Stimulated activated CD8-positive, alpha-beta memory T cell treated with anti-CD3 and anti-CD28 coated beads, Interleukin-15, amount 100 ng/mL, for 48 hours (primary cell): ENCODE measurements at regions not wholly inside any gene's neighbourhood (a gene's known extent, or its start where the extent isn't known, plus 50 kb on each side); places are given as distances from the start of the nearest gene placed in this dataset.

Experiments
- DNase-seq, 2 donors: peaks; one replicate each; pipeline ENCODE4 v3.0.0-alpha.2; 2020; ENCODE audit warnings: low read depth in 2 of 2

DNA sequence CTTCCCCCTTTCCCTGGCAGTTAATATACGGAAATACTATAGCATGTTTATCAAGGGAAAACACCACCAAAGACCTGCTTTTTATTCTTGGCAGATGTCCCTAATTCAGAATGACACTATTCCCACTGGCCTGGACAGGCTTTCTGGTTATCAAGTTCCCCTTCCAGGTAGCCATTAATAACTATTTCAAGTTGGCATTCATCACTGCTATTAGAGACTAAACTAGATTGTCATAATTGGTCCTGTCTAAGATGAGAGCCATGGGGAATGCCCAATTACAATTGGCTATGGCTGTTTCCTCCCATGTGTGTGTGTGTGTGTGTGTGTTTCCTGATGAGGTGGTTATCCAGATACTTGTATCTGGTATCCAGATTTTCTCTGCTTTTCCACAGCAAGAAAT lies 608.1 kb downstream of the SQOR start:
- DNase-seq: no peak

DNA sequence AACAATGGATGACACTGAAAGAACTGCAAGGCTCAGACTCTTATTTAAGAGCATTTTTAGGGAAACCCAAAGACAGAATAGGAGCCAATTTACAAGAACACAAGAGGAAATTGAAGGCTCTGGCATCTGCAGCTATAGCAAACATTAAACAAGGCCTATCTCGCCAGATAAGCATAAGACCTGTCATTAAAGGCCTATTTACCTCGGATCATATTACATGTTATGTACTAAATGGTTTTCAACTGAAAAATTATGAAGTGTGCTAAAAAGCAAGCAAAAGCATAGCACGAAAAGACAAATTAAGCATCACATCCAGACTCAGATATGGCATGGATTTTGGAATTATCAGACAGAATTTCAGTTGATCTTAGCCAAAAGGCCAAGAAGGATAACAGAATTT lies 617.1 kb downstream of the SQOR start:
- DNase-seq: no peak

DNA sequence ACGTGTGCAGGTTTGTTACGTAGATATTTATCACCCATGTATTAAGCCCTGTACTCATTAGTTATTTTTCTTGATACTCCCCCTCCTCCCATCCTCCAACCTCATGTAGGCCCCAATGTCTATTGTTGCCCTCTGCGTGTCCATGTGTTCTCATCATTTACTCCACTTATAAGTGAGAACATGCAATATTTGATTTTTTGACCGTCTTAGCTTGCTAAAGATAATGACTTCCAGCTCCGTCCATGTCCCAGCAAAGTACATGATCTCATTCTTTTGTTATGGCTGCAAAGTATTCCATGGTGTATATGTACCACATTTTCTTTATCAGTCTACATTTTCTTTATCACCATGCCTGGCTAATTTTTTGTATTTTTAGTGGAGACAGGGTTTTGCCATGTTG lies 623.2 kb downstream of the SQOR start:
- DNase-seq: no peak

DNA sequence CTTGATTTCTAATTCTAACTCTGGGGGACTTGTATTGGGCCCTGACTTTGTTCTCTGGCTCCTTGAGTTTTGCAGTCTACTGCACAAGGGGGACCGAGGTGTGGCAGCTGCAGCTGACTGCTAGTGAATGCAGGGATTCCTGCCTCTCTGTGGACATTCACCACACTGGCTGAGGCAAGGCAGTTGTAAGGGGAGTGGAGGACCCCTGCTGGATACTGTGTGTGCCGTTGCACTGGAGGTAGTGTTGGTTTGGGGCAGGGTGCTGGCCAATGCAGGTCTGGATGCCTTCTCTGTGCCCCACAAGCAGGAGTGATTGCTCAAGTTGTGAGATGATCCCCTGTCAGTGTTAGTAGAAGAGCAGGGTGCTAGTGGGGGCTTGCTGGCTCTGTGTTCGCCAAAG lies 626.1 kb downstream of the SQOR start:
- no peak for DNase-seq

DNA sequence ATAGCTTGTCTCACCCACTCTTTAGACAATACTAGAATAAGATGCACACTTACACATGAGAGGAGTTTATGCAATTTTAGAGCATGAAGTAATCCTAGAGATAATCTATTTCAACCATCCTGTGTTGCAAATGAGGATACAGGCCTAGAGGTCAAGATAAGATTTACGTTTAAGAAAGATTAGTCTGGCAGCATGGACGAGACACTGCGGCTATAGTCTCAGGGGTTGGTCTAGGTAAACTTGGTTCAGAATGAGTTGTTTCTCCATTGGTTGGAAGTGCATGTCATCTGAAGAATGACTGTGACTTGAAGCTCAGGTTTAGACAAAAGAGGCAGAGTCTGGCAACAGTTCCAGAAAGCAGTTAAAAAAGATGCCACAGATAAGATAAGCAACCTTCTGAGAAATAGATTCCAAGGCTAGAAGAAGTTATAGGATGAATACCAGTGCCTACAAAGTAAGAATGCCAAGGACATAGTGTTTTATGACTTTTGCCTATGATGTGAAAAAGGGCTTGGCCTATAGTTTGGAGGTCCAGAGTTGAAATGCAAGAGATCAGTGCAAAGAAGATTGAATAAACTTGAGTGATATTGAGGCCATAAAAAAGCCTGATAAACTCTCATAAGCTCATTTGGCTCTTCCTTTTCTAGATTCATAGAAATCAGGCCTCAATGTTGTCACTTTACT lies 631.0 kb downstream of the SQOR start:
- no peak for DNase-seq

DNA sequence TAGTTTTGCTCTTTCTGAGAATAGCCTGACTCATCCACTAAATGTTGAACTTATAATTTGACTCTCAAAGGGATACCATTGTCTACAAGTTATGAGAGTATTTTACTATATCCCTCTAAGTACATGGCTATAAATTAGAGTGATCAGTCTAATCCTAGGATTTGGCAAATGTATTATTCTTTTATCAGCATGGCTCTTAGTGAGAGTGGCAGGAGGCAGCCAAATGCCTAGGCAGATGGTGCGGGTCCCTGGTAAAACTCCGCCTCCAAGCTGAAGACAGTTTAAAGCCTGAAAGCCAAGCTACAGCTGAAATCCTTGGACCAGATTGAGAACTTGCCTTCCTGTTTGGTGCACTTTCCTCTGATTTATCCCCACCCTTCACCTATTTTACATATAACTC lies 631.8 kb downstream of the SQOR start:
- no peak for DNase-seq

DNA sequence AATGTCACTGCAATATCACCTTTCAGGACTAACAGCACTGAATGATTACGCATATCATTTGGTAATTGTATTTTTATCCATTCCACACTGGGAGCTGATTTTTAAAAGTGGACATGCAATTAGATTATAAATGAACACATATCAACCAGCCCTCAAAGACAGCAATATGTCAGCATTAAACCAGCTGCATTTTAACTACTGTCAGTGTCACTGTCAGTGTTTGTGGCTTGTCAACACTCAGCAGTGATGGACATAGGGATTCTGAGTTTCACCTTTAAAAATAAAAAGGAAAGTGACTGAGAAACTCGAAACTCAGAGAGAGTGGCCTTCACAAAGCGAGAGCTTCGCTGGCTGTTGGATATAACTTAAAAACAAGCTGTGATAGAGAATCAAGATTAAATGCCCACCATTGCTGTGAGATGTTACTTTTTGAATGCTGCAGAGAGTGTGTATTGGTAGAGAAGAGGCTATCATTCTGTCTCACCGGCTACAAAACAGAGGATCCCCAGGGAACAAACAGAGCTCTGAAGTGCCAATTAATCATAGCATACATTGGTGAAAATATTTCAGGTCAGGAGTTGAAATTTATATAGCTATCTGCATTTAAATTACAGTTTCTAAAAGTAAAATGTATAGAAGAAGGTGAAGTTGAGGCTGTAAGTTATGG lies 635.8 kb downstream of the SQOR start:
- DNase-seq: no peak

DNA sequence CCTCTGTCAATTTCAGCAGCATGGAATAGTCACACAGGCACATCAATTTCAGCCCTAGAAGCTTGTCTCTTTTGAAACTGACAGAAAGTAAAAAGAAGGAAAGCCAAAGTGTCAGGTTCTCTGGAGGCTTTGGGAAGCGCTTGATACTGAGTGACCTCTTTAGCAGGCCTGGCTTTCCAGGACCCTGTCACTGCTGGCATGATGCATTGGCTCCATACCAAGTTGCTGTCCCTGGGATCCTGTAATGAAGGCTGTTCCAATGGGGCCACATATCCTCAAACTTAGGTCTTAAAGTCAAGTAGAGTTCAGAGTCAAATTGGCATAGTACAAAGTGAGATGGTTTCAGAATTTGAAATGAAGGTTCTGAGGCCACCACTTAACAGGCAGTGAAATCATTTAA lies 640.9 kb downstream of the SQOR start:
- DNase-seq: no peak

DNA sequence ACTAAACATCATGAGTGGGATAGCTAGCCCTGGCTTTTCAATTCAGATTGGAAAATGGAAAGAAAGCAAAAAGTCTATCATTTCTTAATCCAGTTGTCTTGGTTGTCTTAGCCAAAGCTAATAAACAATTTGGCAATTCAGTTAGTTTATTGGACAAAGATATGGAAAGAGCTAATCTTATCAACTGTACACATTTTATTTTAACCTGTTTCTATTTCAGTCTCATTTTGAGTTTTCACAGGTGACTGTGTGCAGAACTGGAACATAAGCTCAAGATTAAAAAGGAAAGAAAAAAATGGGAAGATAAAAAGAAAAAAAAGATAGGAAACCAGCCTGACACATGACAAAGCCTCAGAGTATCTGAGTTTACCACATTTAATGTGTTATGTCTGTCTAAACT lies 642.6 kb downstream of the SQOR start:
- DNase-seq: no peak

DNA sequence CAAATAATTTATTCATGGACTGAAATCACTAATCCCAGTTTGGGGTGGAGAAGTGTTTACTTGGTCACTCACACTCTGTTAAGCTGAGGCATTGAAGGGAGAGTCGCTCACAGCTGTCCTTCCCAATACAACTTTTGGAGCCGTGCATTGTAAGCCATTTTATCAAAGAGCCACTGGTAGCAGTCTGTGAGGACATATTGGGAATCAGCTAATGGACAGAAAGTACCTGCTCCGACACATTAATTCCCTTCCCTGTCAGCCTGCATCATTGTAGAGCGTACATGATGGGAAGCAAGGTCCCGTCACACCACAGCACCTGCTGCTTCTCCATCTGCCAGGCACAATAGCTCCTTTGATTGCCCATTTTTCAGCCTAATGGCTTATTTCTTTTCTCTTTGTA lies 643.2 kb downstream of the SQOR start:
- DNase-seq: no peak

DNA sequence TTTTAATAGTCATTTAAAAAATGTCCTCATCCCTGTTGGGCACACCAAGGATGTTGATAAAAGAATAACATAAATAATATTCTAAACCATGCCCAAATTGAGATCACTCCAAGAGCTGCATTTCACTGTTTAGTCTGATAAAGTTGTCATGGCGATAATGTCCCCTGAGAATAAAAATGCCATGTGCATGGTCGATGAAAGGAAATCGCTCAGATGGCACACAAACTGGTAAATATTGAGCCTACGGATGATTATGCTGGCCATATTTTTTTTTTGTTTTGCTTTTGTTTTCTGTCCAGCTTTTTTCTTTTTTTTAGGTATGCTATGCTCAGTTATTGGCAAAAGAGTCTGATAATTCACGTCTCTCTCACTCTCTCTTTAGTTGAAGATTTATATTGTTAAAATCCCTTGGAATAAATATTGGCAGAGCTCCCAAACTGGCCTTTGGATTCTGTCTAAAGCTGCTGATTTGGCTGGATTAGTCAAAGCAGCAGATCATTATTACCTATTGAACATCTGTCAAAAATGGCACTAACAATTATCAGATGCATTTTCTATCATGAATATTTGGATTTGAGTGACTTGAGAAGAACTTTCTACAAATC lies 643.8 kb downstream of the SQOR start:
- DNase-seq: no peak

DNA sequence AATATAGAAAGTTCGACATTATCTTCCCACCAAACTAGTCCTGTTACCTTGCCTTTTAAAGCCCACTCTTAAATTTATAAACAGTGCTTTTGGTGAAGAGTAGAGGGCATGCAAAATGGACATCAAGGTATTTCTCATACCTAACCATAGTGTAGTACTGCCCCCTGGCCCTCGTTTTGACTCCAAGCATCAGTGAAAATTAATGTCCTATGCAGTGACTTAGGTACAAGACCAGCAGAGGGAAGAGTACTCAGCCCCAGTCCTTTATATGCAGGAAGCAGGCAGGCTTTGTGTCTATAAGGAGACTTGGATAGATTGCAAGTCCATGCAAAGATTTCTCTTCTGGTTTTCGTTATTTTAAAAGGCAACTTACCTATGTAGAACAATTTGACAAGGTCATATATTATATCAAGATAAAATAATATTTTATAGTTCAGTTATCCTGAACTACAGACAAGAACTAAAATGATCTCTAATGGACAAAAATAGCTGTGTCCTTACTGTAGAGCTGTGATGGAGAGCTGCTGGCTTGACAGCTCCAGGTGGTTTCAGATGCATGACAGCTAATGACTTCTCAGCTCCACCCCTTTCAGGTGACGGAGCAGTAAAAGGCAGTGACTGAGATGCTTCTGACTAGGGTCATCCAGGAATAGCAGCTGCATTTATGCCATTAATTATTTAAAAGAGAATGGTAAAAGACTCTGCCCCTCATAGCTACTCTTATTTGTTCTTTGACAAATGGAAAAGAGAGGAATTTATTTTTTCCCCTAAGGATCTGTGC lies 646.1 kb downstream of the SQOR start:
- no peak for DNase-seq

DNA sequence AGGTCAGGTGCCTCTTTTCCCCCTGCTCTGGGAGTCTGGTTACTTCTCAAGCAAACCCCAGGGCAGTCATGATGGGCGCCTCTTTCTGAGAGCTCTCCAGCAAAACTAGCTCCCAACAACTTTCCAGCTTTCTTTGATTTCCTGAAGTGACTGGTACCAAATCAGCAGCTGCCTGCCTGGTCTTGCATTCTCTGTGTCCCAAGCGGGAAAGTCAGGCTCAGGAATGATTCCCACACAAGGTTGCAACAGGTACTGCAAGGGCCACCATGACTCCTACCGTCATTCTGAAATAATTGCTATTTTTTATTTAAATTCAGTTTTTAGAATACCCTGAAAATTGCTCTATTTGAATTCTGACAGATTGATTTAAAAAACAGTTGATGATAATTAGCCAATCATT lies 658.7 kb downstream of the SQOR start:
- no peak for DNase-seq

DNA sequence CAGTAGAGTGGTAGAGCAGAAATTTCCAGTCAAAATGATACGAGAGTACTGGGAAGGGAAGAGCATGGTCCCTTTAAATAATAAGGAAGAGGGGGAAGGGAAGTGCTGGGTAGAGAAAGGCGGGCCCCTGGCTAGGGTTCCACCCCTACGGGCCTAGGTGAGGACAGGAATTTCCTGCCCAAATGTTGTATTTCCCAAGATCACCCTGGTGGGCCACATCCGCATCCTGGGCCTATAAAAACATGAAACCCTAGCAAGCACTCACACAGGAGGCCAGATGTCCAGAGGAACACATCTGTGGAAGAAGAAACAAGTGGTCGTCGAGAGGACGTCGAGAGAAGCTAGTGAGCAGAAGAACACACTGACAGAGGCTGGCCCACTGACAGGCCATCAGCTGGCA lies 661.2 kb downstream of the SQOR start:
- no peak for DNase-seq

DNA sequence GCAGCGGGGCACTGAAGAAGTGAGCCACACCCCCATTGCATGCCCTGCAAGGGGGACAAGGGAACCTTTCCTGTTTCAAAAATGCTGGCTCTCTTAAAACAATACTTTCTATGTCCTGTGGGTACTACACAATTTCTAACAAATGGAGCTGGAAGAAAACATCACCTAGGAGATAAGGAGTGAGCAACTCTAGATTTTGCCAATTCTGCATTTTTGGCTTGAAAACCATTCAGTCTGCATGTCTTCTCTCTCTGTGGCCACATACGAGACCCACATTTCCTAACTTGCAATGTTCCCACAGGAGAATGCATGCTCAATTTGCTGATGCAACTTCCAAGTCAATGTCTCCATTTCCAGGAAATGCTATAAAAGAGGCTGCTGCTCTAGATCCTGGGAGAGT lies 662.0 kb downstream of the SQOR start:
- DNase-seq: no peak

DNA sequence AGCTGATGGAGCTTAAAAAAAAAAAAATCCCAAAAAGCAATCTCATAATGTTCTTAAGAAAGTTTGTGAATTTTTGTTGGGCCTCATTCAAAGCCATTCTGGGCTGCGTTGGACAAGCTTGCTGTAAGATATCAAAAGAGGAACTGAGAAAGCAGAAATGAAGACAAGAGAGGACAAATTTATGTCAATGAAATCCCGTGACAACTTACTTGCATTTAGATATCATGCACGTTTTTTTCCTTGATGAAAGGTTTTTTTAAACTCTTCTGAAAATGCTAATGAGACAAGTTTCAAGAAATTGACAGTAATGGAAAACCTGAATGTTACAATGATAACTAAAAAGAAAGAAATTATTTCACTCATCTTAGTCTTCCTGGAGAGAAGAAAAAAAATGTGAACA lies 662.9 kb downstream of the SQOR start:
- no peak for DNase-seq

DNA sequence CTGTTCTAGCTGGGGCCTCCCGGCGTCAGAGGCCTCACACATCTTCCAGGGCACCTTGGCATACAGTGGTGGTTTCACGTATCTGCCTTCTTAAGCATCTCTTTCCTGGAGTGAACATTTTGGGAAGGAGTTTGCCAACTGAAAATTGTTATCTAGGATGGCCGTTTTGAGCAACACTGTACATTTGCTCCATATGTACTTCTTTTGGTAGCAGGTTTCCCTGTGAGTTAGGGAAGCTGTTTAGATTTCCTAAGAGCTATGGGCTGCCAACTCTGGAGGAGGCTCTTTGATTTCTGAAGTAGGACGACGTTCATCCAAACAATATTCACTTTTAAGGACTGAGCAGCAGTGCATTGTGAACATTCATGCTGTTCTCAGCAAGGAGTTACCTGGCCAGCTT lies 665.9 kb downstream of the SQOR start:
- DNase-seq: no peak

DNA sequence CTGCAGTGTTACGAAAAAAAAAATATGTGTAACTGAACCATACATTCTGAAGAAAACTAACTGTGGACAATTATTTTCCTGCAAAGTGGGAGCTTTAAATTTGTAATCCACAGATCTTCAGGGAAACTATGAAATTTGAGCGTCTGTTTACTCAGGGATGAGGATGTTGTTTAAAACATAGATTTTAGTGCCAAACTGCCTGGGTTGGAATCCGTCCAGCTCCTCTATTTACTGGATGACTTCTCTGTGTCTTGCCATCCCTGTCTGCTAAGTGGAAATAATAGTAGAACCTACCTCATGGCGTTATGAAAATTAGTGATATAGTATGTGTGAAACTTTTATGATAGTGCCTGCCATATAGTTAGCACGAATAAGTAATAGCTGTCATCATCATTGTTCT lies 666.5 kb downstream of the SQOR start:
- DNase-seq: no peak

DNA sequence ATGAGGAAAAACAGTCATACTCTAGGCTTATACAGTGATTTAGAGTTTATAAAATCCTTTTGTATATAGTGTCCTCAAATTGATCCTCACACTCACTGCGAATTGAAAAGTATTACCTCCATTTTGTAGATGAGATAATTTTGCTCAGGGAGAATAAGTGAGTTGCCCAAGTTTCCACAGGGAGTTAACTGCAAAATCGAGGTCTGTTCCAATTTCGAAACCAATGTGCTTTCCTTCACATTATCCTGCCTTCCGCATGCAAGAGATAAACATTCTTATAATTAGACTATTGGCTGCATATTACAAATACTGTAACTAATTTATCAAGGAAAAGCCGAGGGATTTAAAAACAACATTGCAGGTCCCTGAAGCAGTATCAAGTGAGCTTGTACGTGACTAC lies 667.0 kb downstream of the SQOR start:
- DNase-seq: no peak

DNA sequence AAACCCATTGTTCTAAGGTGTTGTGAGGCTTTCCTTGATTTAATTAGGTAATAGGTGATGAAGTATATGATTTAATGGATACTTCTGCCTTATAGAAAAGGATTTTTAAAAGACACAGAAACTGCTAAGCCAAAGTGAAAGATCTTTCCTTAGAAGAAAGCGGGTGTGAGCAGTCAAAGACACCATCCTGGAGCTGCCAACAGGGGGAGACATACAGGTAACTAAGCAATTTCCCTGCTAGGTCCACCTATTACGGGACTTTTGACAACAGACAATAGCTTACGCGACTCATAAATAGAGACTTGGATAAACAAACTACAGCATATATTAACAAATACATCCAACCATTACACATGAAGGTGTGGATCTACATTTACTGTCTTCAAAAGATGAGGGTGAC lies 669.5 kb downstream of the SQOR start:
- no peak for DNase-seq

DNA sequence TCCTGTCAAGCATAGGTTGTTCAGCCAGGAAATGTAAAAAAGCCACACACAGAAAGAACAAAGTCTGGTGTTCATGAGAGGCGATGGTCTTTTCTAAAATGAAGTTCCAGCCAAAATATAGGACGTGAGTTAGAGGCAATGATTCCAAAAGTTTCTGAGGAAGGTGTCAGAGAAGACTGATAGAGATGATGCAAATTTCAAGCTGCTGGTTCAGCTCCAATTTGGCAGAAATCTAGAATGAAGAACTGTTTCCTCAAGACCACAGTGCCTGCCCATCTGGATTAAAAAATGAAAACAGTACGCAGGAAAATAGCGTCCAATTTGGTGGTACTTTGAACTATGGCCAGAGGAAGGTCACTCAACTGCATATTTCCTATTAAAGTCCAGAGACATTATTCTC lies 672.9 kb downstream of the SQOR start:
- no peak for DNase-seq

DNA sequence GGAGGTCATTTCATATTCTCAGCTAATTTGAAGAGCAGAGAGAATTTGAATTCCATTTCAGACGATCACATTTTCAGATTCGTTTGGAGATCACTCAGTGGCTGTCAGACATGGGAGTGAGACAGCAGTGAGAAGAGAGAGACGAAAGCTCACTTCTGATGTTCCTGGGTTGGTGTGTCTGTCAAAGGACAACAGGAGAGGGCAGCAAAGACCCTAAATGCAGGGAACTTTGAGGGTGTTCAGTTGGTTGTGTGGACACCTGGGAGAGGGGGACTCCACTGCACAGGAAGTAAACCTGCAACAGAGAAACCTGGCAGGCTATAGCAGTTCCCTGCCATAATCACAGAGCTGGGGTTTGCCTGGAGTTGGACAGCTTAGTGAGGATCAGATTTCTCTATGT lies 675.1 kb downstream of the SQOR start:
- no peak for DNase-seq
